Fibroblast of lung (primary cell): ENCODE measurements at regions not wholly inside any gene's neighbourhood (a gene's known extent, or its start where the extent isn't known, plus 50 kb on each side); places are given as distances from the start of the nearest gene placed in this dataset.

ENCODE experiments used
- CTCF ChIP-seq, 2 donors: IDR thresholded peaks in 1 of 2; conservative IDR thresholded peaks in 1 of 2; 1 replicate in 1 of 2; 2 replicates in 1 of 2; pipeline ENCODE4 v1.5.1; 2011 to 2012; ENCODE audit warnings: low read length in 2 of 2, control low read depth in 1 of 2, inconsistent platforms in 1 of 2, low read depth in 1 of 2, mild to moderate bottlenecking in 1 of 2
- EZH2 ChIP-seq: IDR thresholded peaks from 2 replicates; pipeline ENCODE4 v1.5.1; 2012; ENCODE audit warnings: low read length, control low read depth, mild to moderate bottlenecking; ENCODE audit errors: missing control alignments

GRCh38 chr1:10935724-10936123 is 76.7 kb upstream of the TARDBP start:
- no peak for TF ChIP-seq CTCF (conservative IDR thresholded peaks at IDR 0.05 in 1 of 2, IDR thresholded peaks at IDR 0.05 in 1 of 2; ENCODE audit: low read depth in 1 of 2, low read length in 2 of 2)
- no peak for TF ChIP-seq EZH2
